IMR-90 (cell line): ENCODE measurements at regions not wholly inside any gene's neighbourhood (a gene's known extent, or its start where the extent isn't known, plus 50 kb on each side); places are given as distances from the start of the nearest gene placed in this dataset.

Experiments
- ATAC-seq: fragments of 200-7000 bp; cut with Tn5 transposase; 2 replicates; pipeline ENCODE4 v1.9.1; 2020; ENCODE audit warnings: low read depth, mild to moderate bottlenecking, moderate library complexity
- BruUV-seq: library from RNA; stranded (reverse); fragments of 400-500 nt; replicated peaks from 2 replicates; lab custom pipeline; 2021; lab: Mats Ljungman, UMichigan
- CTCF ChIA-PET: fragments of 300-600 bp; formaldehyde crosslinking; extraction: SDS; loops from one replicate; lab custom pipeline; 2021; ENCODE audit warnings: antibody characterized with exemption; lab: Yijun Ruan, JAX
- POLR2A ChIA-PET: fragments of 300-600 bp; sonication (Branson Sonifier 250); formaldehyde crosslinking; loops from one replicate; lab custom pipeline; 2022; ENCODE audit warnings: antibody characterized with exemption; ENCODE audit not compliant: unreplicated experiment; lab: Charles Lee
- DNase-seq: peaks from one replicate; pipeline ENCODE4 v3.0.0; 2013
- H2AFZ ChIP-seq: replicated peaks from 2 replicates; pipeline ENCODE3; 2013; ENCODE audit warnings: low read length, mild to moderate bottlenecking; ENCODE audit not compliant: poor library complexity
- H2AK5ac ChIP-seq: 2 replicates; pipeline ENCODE4 v1.6.1; 2013; ENCODE audit warnings: low read depth, low read length, inconsistent platforms
- H2AK9ac ChIP-seq: replicated peaks from 2 replicates; pipeline ENCODE3; 2013; ENCODE audit warnings: mild to moderate bottlenecking, low read depth, low read length, moderate library complexity; ENCODE audit not compliant: poor library complexity
- H2BK120ac ChIP-seq: 2 replicates; pipeline ENCODE4 v1.6.1; 2013; ENCODE audit warnings: low read depth, low read length, inconsistent platforms
- H2BK15ac ChIP-seq: 3 replicates; pipeline ENCODE4 v1.6.1; 2013; ENCODE audit warnings: low read depth, low read length, inconsistent platforms
- H2BK20ac ChIP-seq: 2 replicates; pipeline ENCODE4 v1.6.1; 2013; ENCODE audit warnings: low read depth, mild to moderate bottlenecking, inconsistent platforms, low read length, moderate library complexity
- H2BK5ac ChIP-seq: 2 replicates; pipeline ENCODE4 v1.6.1; 2013; ENCODE audit warnings: mild to moderate bottlenecking, low read depth, low read length, inconsistent platforms; ENCODE audit not compliant: poor library complexity, severe bottlenecking
- H3K14ac ChIP-seq: replicated peaks from 2 replicates; pipeline ENCODE4 v1.6.1; 2013; ENCODE audit warnings: low read depth, low read length, inconsistent platforms
- H3K18ac ChIP-seq: 2 replicates; pipeline ENCODE4 v1.6.1; 2013; ENCODE audit warnings: low read depth, low read length, control low read depth
- H3K23ac ChIP-seq: 2 replicates; pipeline ENCODE4 v1.6.1; 2013; ENCODE audit warnings: low read depth, low read length, inconsistent platforms
- H3K27ac ChIP-seq: 2 replicates; pipeline ENCODE4 v1.5.1; 2013; ENCODE audit warnings: mild to moderate bottlenecking, control low read depth, low read length; ENCODE audit not compliant: insufficient read depth
- H3K27me3 ChIP-seq: 2 replicates; pipeline ENCODE4 v1.6.1; 2013; ENCODE audit warnings: low read length; ENCODE audit not compliant: control insufficient read depth, insufficient read depth
- H3K36me3 ChIP-seq: 2 replicates; pipeline ENCODE4 v1.6.1; 2013; ENCODE audit warnings: low read length, mixed read lengths; ENCODE audit not compliant: control insufficient read depth, insufficient read depth
- H3K4ac ChIP-seq: 2 replicates; pipeline ENCODE4 v1.6.1; 2013; ENCODE audit warnings: low read depth, low read length, inconsistent platforms
- H3K4me1 ChIP-seq: 2 replicates; pipeline ENCODE4 v1.6.1; 2013; ENCODE audit warnings: low read length, mixed read lengths; ENCODE audit not compliant: control insufficient read depth, insufficient read depth
- H3K4me2 ChIP-seq: 2 replicates; pipeline ENCODE4 v1.6.1; 2013; ENCODE audit warnings: low read depth, mild to moderate bottlenecking, control low read depth, low read length, moderate library complexity
- H3K4me3 ChIP-seq: 2 replicates; pipeline ENCODE4 v1.5.1; 2013; ENCODE audit warnings: low read depth, mild to moderate bottlenecking, control low read depth, low read length, moderate library complexity; ENCODE audit not compliant: insufficient read depth
- H3K56ac ChIP-seq: 2 replicates; pipeline ENCODE4 v1.6.1; 2013; ENCODE audit warnings: low read length, inconsistent platforms; ENCODE audit not compliant: insufficient read depth; ENCODE audit errors: extremely low read depth
- H3K79me1 ChIP-seq, 2 experiments: 2 replicates each; pipeline ENCODE4 v1.6.1; 2013; ENCODE audit warnings: low read length in 2 of 2, inconsistent platforms in 1 of 2, low read depth in 1 of 2
- H3K9ac ChIP-seq: 2 replicates; pipeline ENCODE4 v1.6.1; 2013; ENCODE audit warnings: low read depth, low read length, control low read depth
- H3K9me1 ChIP-seq: 2 replicates; pipeline ENCODE4 v1.6.1; 2013; ENCODE audit warnings: low read length, inconsistent platforms; ENCODE audit not compliant: insufficient read depth
- H3K9me3 ChIP-seq: 2 replicates; pipeline ENCODE4 v1.6.1; 2013; ENCODE audit warnings: low read length; ENCODE audit not compliant: control insufficient read depth, insufficient read depth
- H4K20me1 ChIP-seq: 2 replicates; pipeline ENCODE4 v1.6.1; 2013; ENCODE audit warnings: low read length, inconsistent platforms; ENCODE audit not compliant: insufficient read depth
- H4K5ac ChIP-seq: 2 replicates; pipeline ENCODE4 v1.6.1; 2013; ENCODE audit warnings: mild to moderate bottlenecking, low read depth, low read length, control low read depth
- H4K8ac ChIP-seq, 2 experiments: 2 replicates each; pipeline ENCODE4 v1.6.1; 2013; ENCODE audit warnings: low read depth in 2 of 2, low read length in 2 of 2, control low read depth in 1 of 2, inconsistent platforms in 1 of 2
- H4K91ac ChIP-seq: 2 replicates; pipeline ENCODE4 v1.6.1; 2013; ENCODE audit warnings: low read depth, low read length, inconsistent platforms; ENCODE audit not compliant: insufficient read depth
- CEBPB ChIP-seq: IDR thresholded peaks from 2 replicates; pipeline ENCODE4 v1.6.1; 2012; ENCODE audit warnings: low read depth, low read length, improper control_type of control experiment
- USF2 ChIP-seq: fragments of 150-350 bp; IDR thresholded peaks from 2 replicates; pipeline ENCODE4 v1.6.1; 2017; ENCODE audit warnings: mild to moderate bottlenecking, antibody characterized with exemption, low read length, low read depth
- dilution Hi-C: fragments of 300-500 bp; cut with HindIII; formaldehyde crosslinking; loops from one replicate; pipeline ENCODE4 v1.14.3; 2018; ENCODE audit warnings: low sequenced_read_pairs; ENCODE audit not compliant: unreplicated experiment
- in situ Hi-C: fragments of 300-500 bp; cut with MboI; formaldehyde crosslinking; loops from 3 replicates; pipeline ENCODE4 v1.14.3; 2019; ENCODE audit warnings: low sequenced_read_pairs, inconsistent platforms, mixed read lengths
- intact Hi-C: fragments of 100-400 bp; cut with micrococcal nuclease; formaldehyde crosslinking; loops from 2 replicates; pipeline ENCODE4 v1.10.0; 2022

- Histone ChIP-seq H2BK120ac (no peak overlapping the region), H3K4me3 (no peak overlapping the region), H3K27ac (no peak overlapping the region), H3K79me1 (no peaks in the 10 kb centered on the region), H2BK5ac (no peak overlapping the region), H4K91ac (no peak overlapping the region), H3K14ac (no peak overlapping the region), H3K4ac (no peak overlapping the region), H3K9ac (no peak overlapping the region), H2AFZ (no peak overlapping the region), H2BK20ac (no peak overlapping the region), H4K8ac (no peak overlapping the region), H3K23ac (no peak overlapping the region), H4K5ac (no peak overlapping the region), H2BK15ac (no peak overlapping the region), H3K9me3 (peaks cover 4% of the 10 kb centered on the region; the same call in 1 of the 2 replicates), H3K9me1 (peaks cover 6% of the 10 kb centered on the region), H4K20me1 (no peaks in the 10 kb centered on the region), H3K36me3 (no peaks in the 10 kb centered on the region), H3K4me1 (0 out of 2 replicates have a peak, but pooled peaks cover 2% of the 10 kb centered on the region), H3K18ac (no peak overlapping the region), H3K56ac (no peak overlapping the region), H2AK9ac (no peak overlapping the region), H2AK5ac (no peak overlapping the region), H3K27me3 (no peaks in the 10 kb centered on the region), H3K4me2 (no peak overlapping the region)
- no peak for ATAC-seq
- BruUV-seq: no TSS peak
- TF ChIP-seq USF2 (no peak), CEBPB (peak; percentile 69)
- intact Hi-C loops: no loop called here
- in situ Hi-C loops: no loop called here
- peak; percentile 26 for DNase-seq
- CTCF ChIA-PET: interaction anchor here (0.6 to 1.0 kb wide), 2 partner anchors 11 to 250 kb away, joined by 3 read pairs; no protein-coding TSS in a partner anchor
- POLR2A ChIA-PET: no interaction called here
- dilution Hi-C loops: no loop called here
These were observed 163.6 kb downstream of the GNAI1 start for GRCh38 chr7:80298201-80298600.
